ENCODE measurements at regions not wholly inside any gene's neighbourhood (a gene's known extent, or its start where the extent isn't known, plus 50 kb on each side); places are given as distances from the start of the nearest gene placed in this dataset.
"Not testable (repeated sequence)": the region's sequence is repeated elsewhere in the genome, so short reads cannot be mapped to it uniquely, and the experiment has no call there.

DNA sequence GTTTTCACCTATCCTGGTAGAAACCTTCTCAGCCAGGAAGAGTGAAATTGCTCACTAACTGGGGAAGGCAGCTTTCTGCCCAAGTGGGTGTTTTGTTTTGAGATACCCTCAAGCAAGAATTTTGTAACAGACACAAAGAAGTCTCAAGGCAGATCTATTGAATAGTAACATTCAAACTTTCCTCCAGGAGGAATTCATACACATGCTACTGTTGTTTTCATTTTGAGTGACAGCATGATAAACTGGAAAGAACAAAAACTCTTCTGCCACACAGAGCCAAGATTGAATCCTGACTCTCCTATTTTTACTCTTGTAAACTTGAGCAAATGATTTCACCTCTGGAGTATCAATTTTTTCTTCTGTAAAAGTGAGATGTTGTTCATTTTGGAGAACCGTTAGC, 54.8 kb upstream of the MBNL1 start:
- Histone ChIP-seq H3K27me3 (ENCODE audit: control insufficient read depth, insufficient read depth, low read length) (no peaks in the 10 kb centered on the region), H3K27ac (ENCODE audit: low read depth, low read length) (no peak overlapping the region), H3K4me3 (ENCODE audit: low read depth, low read length) (no peak overlapping the region), H3K9me3 (ENCODE audit: control insufficient read depth, insufficient read depth, low read length) (peaks cover 8% of the 10 kb centered on the region; the same call in 1 of the 2 replicates)
- no peak for DNase-seq (ENCODE audit: low read depth, low spot score)
- ChIA-PET POLR2A (no interaction called here), CTCF (no interaction called here)
- TF ChIP-seq, protein P1, sequence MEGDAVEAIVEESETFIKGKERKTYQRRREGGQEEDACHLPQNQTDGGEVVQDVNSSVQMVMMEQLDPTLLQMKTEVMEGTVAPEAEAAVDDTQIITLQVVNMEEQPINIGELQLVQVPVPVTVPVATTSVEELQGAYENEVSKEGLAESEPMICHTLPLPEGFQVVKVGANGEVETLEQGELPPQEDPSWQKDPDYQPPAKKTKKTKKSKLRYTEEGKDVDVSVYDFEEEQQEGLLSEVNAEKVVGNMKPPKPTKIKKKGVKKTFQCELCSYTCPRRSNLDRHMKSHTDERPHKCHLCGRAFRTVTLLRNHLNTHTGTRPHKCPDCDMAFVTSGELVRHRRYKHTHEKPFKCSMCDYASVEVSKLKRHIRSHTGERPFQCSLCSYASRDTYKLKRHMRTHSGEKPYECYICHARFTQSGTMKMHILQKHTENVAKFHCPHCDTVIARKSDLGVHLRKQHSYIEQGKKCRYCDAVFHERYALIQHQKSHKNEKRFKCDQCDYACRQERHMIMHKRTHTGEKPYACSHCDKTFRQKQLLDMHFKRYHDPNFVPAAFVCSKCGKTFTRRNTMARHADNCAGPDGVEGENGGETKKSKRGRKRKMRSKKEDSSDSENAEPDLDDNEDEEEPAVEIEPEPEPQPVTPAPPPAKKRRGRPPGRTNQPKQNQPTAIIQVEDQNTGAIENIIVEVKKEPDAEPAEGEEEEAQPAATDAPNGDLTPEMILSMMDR (IDR thresholded peaks at IDR 0.05; ENCODE audit: low read depth, low read length) = no peak

DNA sequence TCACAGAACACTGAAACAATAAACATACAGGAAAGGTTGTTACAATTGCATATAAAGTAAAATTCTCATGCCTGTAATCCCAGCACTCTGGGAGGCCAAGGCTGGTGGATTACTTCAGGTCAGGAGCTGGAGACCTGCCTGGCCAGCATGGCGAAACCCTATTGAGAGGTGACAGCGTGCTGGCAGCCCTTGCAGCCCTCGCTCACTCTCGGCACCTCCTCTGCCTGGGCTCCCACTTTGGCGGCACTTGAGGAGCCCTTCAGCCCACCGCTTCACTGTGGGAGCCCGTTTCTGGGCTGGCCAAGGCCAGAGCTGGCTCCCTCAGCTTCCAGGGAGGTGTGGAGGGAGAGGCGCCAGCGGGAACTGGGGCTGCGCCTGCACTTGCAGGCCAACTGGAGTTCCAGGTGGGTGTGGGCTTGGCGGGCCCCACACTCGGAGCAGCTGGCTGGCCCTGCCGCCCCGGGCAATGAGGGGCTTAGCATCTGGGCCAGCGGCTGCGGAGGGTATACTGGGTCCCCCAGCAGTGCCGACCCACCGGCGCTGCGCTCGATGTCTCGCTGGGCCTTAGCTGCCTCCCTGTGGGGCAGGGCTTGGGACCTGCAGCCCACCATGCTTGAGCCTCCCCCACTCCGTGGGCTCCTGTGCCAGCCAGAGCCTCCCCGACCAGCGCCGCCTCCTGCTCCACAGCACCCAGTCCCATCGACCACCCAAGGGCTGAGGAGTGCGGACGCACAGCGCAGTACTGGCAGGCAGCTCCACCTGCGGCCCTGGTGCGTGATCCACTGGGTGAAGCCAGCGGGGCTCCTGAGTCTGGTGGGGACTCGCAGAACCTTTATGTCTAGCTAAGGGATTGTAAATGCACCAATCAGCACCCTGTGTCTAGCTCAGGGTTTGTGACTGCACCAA, 51.5 kb upstream of the MBNL1 start:
- DNase-seq (ENCODE audit: low read depth, low spot score); H3K9me3 ChIP-seq (ENCODE audit: control insufficient read depth, insufficient read depth, low read length); H3K27me3 ChIP-seq (ENCODE audit: control insufficient read depth, insufficient read depth, low read length); H3K4me3 ChIP-seq (ENCODE audit: low read depth, low read length); H3K27ac ChIP-seq (ENCODE audit: low read depth, low read length); CTCF ChIA-PET; POLR2A ChIA-PET: not testable (repeated sequence)

DNA sequence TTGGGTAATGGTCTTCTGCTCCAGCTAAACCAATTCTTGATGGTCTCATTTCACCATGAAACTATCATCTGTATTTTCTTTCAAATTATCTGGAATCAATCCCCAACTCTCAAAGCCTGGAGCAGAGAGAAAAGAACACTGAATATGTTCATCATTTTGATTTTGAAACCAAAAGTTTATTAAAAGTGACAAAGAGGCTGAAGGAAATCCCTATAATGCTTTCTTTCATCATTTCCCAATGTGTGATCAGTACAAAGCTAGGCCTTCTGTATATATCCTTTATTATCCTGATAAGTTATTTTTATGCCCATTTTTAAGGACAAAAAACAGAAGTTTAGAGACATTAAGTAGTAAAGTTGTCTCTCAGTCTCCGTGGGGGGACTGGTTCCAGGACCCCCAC, 50.1 kb upstream of the MBNL1 start:
- H3K9me3 ChIP-seq (ENCODE audit: control insufficient read depth, insufficient read depth, low read length) = peaks cover 8% of the 10 kb centered on the region; the same call in 1 of the 2 replicates
- ChIA-PET CTCF (no interaction called here), POLR2A (interaction anchor here (0.6 kb wide), 1 partner anchor 59 kb away, joined by 3 read pairs; no protein-coding TSS in a partner anchor)
- no peaks in the 10 kb centered on the region for H3K27me3 ChIP-seq (ENCODE audit: control insufficient read depth, insufficient read depth, low read length)
- TF ChIP-seq, protein P1 (IDR thresholded peaks at IDR 0.05; ENCODE audit: low read depth, low read length) = no peak
- H3K27ac ChIP-seq (ENCODE audit: low read depth, low read length) = no peak overlapping the region
- H3K4me3 ChIP-seq (ENCODE audit: low read depth, low read length) = no peak overlapping the region
- DNase-seq (ENCODE audit: low read depth, low spot score) = no peak
